Neural progenitor cell (in vitro differentiated cells): ENCODE measurements at regions not wholly inside any gene's neighbourhood (a gene's known extent, or its start where the extent isn't known, plus 50 kb on each side); places are given as distances from the start of the nearest gene placed in this dataset.

Source experiments
- CTCF ChIP-seq: fragments of 200-600 bp; sonication (generic); IDR thresholded peaks from 2 replicates; pipeline ENCODE4 v1.5.1; 2017; ENCODE audit warnings: antibody characterized with exemption, mild to moderate bottlenecking
- EZH2 ChIP-seq: fragments of 200-600 bp; sonication (generic); IDR thresholded peaks from 2 replicates; pipeline ENCODE4 v1.6.1; 2017; ENCODE audit warnings: antibody characterized with exemption, mild to moderate bottlenecking, moderate library complexity
- EZH2phosphoT487 ChIP-seq: fragments of 200-600 bp; sonication (generic); IDR thresholded peaks from 2 replicates; pipeline ENCODE4 v1.6.1; 2017; ENCODE audit warnings: antibody characterized with exemption

- TF ChIP-seq CTCF (no peak), EZH2phosphoT487 (no peak), EZH2 (no peak)
Measured at GRCh38 chr10:109178591-109178990, 744.7 kb downstream of the XPNPEP1 start.
